Neural progenitor cell (in vitro differentiated cells): ENCODE measurements at regions not wholly inside any gene's neighbourhood (a gene's known extent, or its start where the extent isn't known, plus 50 kb on each side); places are given as distances from the start of the nearest gene placed in this dataset.

Experiments used
- DNase-seq: peaks from one replicate; pipeline ENCODE4 v3.0.0-alpha.2; 2016; ENCODE audit warnings: low spot score
- H2AFZ ChIP-seq: fragments of 200-600 bp; sonication (generic); replicated peaks from 2 replicates; pipeline ENCODE4 v1.6.1; 2016; ENCODE audit warnings: antibody characterized with exemption
- H3F3A ChIP-seq: fragments of 200-600 bp; sonication (generic); 2 replicates; pipeline ENCODE4 v1.6.1; 2016; ENCODE audit warnings: antibody characterized with exemption, low read depth
- H3K27ac ChIP-seq: fragments of 200-600 bp; sonication (generic); 2 replicates; pipeline ENCODE4 v1.5.1; 2016; ENCODE audit warnings: mild to moderate bottlenecking
- H3K27me3 ChIP-seq: fragments of 200-600 bp; sonication (generic); 2 replicates; pipeline ENCODE4 v1.6.1; 2016; ENCODE audit warnings: mild to moderate bottlenecking, moderate library complexity
- H3K36me3 ChIP-seq: fragments of 200-600 bp; sonication (generic); 2 replicates; pipeline ENCODE4 v1.5.1; 2016
- H3K4me1 ChIP-seq: fragments of 200-600 bp; sonication (generic); 2 replicates; pipeline ENCODE4 v1.6.1; 2016; ENCODE audit warnings: mixed run types
- H3K4me2 ChIP-seq: fragments of 200-600 bp; sonication (generic); 2 replicates; pipeline ENCODE4 v1.6.1; 2016
- H3K4me3 ChIP-seq: fragments of 200-600 bp; sonication (generic); 2 replicates; pipeline ENCODE4 v1.5.1; 2016
- H3K79me2 ChIP-seq: fragments of 200-600 bp; sonication (generic); 2 replicates; pipeline ENCODE4 v1.6.1; 2016; ENCODE audit warnings: low read depth
- H3K9ac ChIP-seq: fragments of 200-600 bp; sonication (generic); 2 replicates; pipeline ENCODE4 v1.6.1; 2016
- H3K9me3 ChIP-seq: fragments of 200-600 bp; sonication (generic); 2 replicates; pipeline ENCODE4 v1.5.1; 2016; ENCODE audit warnings: low read depth
- H4K20me1 ChIP-seq: fragments of 200-600 bp; sonication (generic); 2 replicates; pipeline ENCODE4 v1.6.1; 2016; ENCODE audit warnings: low read depth
- H3K27ac Mint-ChIP-seq: 3 replicates; pipeline ENCODE4 v1.8.0; 2021; ENCODE audit warnings: mixed read lengths
- H3K27me3 Mint-ChIP-seq: 2 replicates; pipeline ENCODE4 v1.8.0; 2022; ENCODE audit warnings: low read depth, mild to moderate bottlenecking, inconsistent platforms, moderate library complexity, mixed read lengths; ENCODE audit not compliant: insufficient read depth
- H3K36me3 Mint-ChIP-seq: 3 replicates; pipeline ENCODE4 v1.8.0; 2021; ENCODE audit warnings: mixed read lengths
- H3K4me1 Mint-ChIP-seq: 3 replicates; pipeline ENCODE4 v1.8.0; 2021; ENCODE audit warnings: mixed read lengths
- H3K4me3 Mint-ChIP-seq: 3 replicates; pipeline ENCODE4 v1.8.0; 2021; ENCODE audit warnings: mild to moderate bottlenecking, moderate library complexity, mixed read lengths
- H3K9me3 Mint-ChIP-seq: 3 replicates; pipeline ENCODE4 v1.8.0; 2020; ENCODE audit warnings: mixed read lengths
- CTCF ChIP-seq: fragments of 200-600 bp; sonication (generic); IDR thresholded peaks from 2 replicates; pipeline ENCODE4 v1.5.1; 2017; ENCODE audit warnings: antibody characterized with exemption, mild to moderate bottlenecking
- EZH2 ChIP-seq: fragments of 200-600 bp; sonication (generic); IDR thresholded peaks from 2 replicates; pipeline ENCODE4 v1.6.1; 2017; ENCODE audit warnings: antibody characterized with exemption, mild to moderate bottlenecking, moderate library complexity
- EZH2phosphoT487 ChIP-seq: fragments of 200-600 bp; sonication (generic); IDR thresholded peaks from 2 replicates; pipeline ENCODE4 v1.6.1; 2017; ENCODE audit warnings: antibody characterized with exemption

GRCh38 chr16:64882078-64882784 lies 239.6 kb downstream of the CDH11 start:
- H3K36me3 ChIP-seq, result no peaks in the 10 kb centered on the region
- no peak overlapping the region for H3K4me3 Mint-ChIP-seq
- TF ChIP-seq EZH2phosphoT487 (no peak), CTCF (no peak), EZH2 (no peak)
- no peak overlapping the region for H3K27ac ChIP-seq
- peaks cover 5% of the 10 kb centered on the region for H3K27me3 Mint-ChIP-seq
- no peaks in the 10 kb centered on the region for H3K27me3 ChIP-seq
- no peaks in the 10 kb centered on the region for H3K9me3 ChIP-seq
- peaks cover 2% of the 10 kb centered on the region for H3K9me3 Mint-ChIP-seq
- H3K27ac Mint-ChIP-seq, result no peak overlapping the region
- H3F3A ChIP-seq, result no peaks in the 10 kb centered on the region
- no peak overlapping the region for H3K4me3 ChIP-seq
- DNase-seq, result no peak
- H3K36me3 Mint-ChIP-seq, result no peaks in the 10 kb centered on the region
- no peak overlapping the region for H2AFZ ChIP-seq
- no peaks in the 10 kb centered on the region for H3K79me2 ChIP-seq
- no peaks in the 10 kb centered on the region for H4K20me1 ChIP-seq
- no peaks in the 10 kb centered on the region for H3K4me1 ChIP-seq
- H3K4me1 Mint-ChIP-seq, result peaks cover 3% of the 10 kb centered on the region
- H3K9ac ChIP-seq, result no peak overlapping the region
- H3K4me2 ChIP-seq, result no peak overlapping the region

GRCh38 chr16:64880994-64881393 lies 240.9 kb downstream of the CDH11 start:
- Histone ChIP-seq H3K27ac (no peak overlapping the region), H3K9ac (no peak overlapping the region), H3F3A (no peaks in the 10 kb centered on the region), H3K79me2 (no peaks in the 10 kb centered on the region), H3K9me3 (no peaks in the 10 kb centered on the region), H4K20me1 (no peaks in the 10 kb centered on the region), H3K4me3 (no peak overlapping the region), H2AFZ (no peak overlapping the region), H3K4me2 (no peak overlapping the region), H3K36me3 (no peaks in the 10 kb centered on the region), H3K27me3 (no peaks in the 10 kb centered on the region), H3K4me1 (no peaks in the 10 kb centered on the region)
- Mint-ChIP-seq H3K9me3 (peaks cover 4% of the 10 kb centered on the region), H3K36me3 (no peaks in the 10 kb centered on the region), H3K4me1 (peaks cover 3% of the 10 kb centered on the region), H3K27ac (no peak overlapping the region), H3K4me3 (no peak overlapping the region), H3K27me3 (peaks cover 5% of the 10 kb centered on the region)
- no peak for DNase-seq
- TF ChIP-seq EZH2, result no peak
- no peak for TF ChIP-seq CTCF
- TF ChIP-seq EZH2phosphoT487, result no peak

DNA sequence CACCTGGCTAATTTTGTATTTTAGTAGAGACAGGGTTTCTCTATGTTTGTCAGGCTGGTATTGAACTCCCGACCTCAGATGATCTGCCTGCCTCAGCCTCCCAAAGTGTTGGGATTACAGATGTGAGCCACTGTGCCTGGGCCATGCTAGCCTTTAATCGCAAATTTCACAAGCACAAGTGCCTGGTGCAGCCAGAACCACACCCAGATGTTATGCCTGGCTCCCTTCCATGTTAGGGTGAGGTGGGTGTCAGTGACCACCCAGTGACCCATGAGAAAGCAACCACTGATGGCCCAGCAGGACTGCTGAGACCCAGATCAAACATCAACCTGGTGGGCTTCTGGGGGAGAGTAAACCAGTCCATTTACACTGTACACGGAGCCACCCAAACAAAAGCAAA lies 241.9 kb downstream of the CDH11 start:
- Histone ChIP-seq H3K27ac (no peak overlapping the region), H3K79me2 (no peaks in the 10 kb centered on the region), H3F3A (no peaks in the 10 kb centered on the region), H3K4me3 (no peak overlapping the region), H4K20me1 (no peaks in the 10 kb centered on the region), H3K4me2 (no peak overlapping the region), H2AFZ (no peak overlapping the region), H3K27me3 (no peaks in the 10 kb centered on the region), H3K9ac (no peak overlapping the region), H3K36me3 (no peaks in the 10 kb centered on the region), H3K9me3 (no peaks in the 10 kb centered on the region), H3K4me1 (no peaks in the 10 kb centered on the region)
- Mint-ChIP-seq H3K36me3 (no peaks in the 10 kb centered on the region), H3K4me3 (no peak overlapping the region), H3K27me3 (peaks cover 5% of the 10 kb centered on the region), H3K4me1 (peaks cover 3% of the 10 kb centered on the region), H3K27ac (no peak overlapping the region), H3K9me3 (peaks cover 4% of the 10 kb centered on the region)
- TF ChIP-seq CTCF, result no peak
- DNase-seq, result no peak
